HG02852 (cell line): ENCODE measurements at regions not wholly inside any gene's neighbourhood (a gene's known extent, or its start where the extent isn't known, plus 50 kb on each side); places are given as distances from the start of the nearest gene placed in this dataset.
"Not testable (repeated sequence)": the region's sequence is repeated elsewhere in the genome, so short reads cannot be mapped to it uniquely, and the experiment has no call there.

Experiments used
- ATAC-seq: cut with Tn5 transposase; IDR thresholded peaks from one replicate; pipeline ENCODE4 v1.9.1; 2021; ENCODE audit warnings: mild to moderate bottlenecking, moderate library complexity; ENCODE audit not compliant: unreplicated experiment

GRCh38 chr14:30471980-30472379 lies 87.0 kb upstream of the G2E3 start:
- no peak for ATAC-seq

- ATAC-seq = not testable (repeated sequence)
These were observed 84.9 kb upstream of the G2E3 start for GRCh38 chr14:30473846-30474696.

GRCh38 chr14:30482276-30482675 lies 76.7 kb upstream of the G2E3 start:
- no peak for ATAC-seq

GRCh38 chr14:30484201-30484600 lies 74.8 kb upstream of the G2E3 start:
- ATAC-seq = no peak

- ATAC-seq = no peak
These were observed 74.0 kb upstream of the G2E3 start for GRCh38 chr14:30484976-30485375.

GRCh38 chr14:30496852-30497251 lies 62.1 kb upstream of the G2E3 start:
- no peak for ATAC-seq

- no peak for ATAC-seq
These were observed 59.6 kb upstream of the G2E3 start for GRCh38 chr14:30499358-30499757.

GRCh38 chr14:30500222-30500621 lies 58.7 kb upstream of the G2E3 start:
- ATAC-seq = no peak

- no peak for ATAC-seq
These were observed 51.7 kb upstream of the G2E3 start for GRCh38 chr14:30507209-30507608.
